ENCODE measurements at regions not wholly inside any gene's neighbourhood (a gene's known extent, or its start where the extent isn't known, plus 50 kb on each side); places are given as distances from the start of the nearest gene placed in this dataset.
"Not testable (repeated sequence)": the region's sequence is repeated elsewhere in the genome, so short reads cannot be mapped to it uniquely, and the experiment has no call there.

GRCh38 chr20:30811885-30812671, 445.4 kb upstream of the DEFB115 start:
- peak in 1 of 2 experiments; percentile 10 for DNase-seq
- TF ChIP-seq POLR2A (IDR thresholded peaks at IDR 0.05; ENCODE audit: low read length) (no peak), GATA1 (IDR thresholded peaks at IDR 0.05; ENCODE audit: low read depth, low read length) (no peak)

- TF ChIP-seq GATA1 (IDR thresholded peaks at IDR 0.05; ENCODE audit: low read depth, low read length): no peak
- no peak for TF ChIP-seq POLR2A (IDR thresholded peaks at IDR 0.05; ENCODE audit: low read length)
- peak in 1 of 2 experiments; percentile 23 for DNase-seq
These were observed 444.6 kb upstream of the DEFB115 start for GRCh38 chr20:30812739-30813411.

- not testable (repeated sequence) for DNase-seq
These were observed 443.8 kb upstream of the DEFB115 start for GRCh38 chr20:30813412-30814311.

DNA sequence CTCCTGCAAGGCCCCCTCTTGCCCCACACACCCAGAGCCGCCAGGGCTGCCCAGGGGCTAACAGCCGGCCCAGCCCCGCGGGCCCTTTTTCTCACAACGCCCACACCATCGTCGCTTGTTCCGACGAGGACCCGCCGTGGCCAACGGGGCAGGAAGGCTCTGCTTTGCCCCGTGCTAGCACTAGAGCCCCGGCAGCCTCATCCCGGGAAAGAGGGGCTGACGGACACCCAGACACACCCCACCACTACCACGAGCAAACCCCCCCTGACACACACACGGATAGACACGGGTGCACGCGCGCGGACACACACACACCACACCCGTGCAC, 443.2 kb upstream of the DEFB115 start:
- DNase-seq: not testable (repeated sequence)

DNA sequence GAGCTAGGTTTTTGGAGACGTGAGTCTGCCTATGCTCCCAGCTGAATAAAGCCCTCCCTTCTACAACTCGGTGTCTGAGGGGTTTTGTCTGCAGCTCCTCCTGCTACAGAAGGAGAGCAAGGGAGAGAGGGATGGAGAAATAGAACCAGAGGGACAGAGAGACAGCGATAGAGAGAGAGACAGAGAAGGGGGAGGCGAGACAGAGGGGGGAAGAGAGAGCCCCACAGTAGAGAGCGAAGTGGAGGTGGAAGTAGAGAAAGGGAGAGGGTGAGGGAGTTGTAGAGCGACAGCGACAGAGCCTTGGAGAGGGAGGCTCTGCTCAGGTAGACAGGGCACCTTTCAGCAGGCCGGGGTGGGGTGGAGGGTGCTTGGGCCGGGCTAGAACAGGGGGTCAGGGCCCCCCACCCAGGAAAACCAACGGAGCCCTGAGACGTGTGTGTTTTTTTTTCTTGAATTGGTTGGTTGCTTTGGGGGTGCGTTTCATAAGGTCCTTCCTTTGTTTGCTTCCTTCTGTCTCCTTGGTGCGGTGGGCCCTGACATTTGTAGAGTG, 442.4 kb upstream of the DEFB115 start:
- DNase-seq: not testable (repeated sequence)

GRCh38 chr20:30815577-30816181, 441.8 kb upstream of the DEFB115 start:
- no peak for DNase-seq
- TF ChIP-seq POLR2A (IDR thresholded peaks at IDR 0.05; ENCODE audit: low read length): no peak
- no peak for TF ChIP-seq GATA1 (IDR thresholded peaks at IDR 0.05; ENCODE audit: low read depth, low read length)

DNA sequence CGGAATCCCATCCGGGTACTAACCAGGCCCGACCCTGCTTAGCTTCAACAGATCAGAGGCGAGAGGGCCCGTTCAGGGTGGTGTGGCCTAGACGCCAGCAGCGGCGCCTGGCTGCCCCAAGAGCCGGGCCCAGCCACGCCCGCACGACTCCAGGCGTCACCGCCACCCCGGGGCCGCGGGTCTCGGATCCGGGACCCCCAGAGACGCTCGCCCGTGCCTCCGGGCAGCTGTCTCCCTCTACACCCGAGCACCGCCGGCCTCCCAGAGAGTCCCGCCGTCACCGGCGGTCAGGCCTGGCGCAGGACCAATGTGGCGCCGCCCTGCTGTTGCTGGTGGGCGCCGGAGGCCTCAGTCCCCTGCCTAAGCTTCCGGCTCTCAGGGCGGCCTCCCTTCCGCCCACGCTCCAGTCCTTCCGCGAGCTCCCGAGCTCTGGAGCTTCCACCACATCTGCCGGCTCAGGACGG, 441.2 kb upstream of the DEFB115 start:
- DNase-seq: peak; percentile 27 to 48
- TF ChIP-seq GATA1 (IDR thresholded peaks at IDR 0.05; ENCODE audit: low read depth, low read length) (no peak), POLR2A (IDR thresholded peaks at IDR 0.05; ENCODE audit: low read length) (no peak)

DNA sequence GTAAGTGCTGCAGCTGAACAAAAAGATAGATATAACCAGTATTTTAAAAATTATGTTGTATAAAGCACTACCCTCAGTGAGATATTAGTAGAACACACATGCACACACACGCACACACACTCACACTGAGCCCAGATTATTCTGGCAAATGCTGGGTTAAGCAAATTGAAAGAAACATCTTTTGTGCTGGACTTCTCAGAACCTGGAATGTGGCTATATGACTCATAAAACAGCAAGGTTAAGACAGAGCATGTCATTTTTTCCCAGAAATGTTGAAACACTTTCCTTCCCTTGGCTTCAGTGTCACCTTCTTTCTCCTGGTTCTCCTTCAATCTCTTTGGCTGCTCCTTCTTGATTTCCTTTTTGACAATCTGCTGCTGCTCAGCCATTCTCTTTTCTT, 435.8 kb upstream of the DEFB115 start:
- not testable (repeated sequence) for DNase-seq

DNA sequence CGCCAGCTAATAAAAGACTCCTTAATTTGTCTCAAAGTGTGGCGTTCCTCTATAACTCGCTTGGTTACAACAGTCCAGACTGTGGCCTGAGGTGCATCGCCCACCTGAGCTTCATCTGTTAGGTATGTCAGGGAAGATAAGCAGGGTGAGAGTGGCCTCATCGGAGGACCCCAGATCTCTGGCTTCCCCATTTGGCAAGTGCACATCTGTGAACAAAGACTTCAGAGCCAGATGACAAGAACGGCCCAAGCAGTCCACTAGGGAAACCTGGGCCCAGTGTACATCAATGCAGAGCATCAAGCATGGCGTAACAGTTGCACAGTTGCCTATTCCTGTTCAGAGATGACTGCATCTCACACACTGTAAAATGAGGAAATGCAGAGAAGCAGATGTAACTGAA, 432.8 kb upstream of the DEFB115 start:
- not testable (repeated sequence) for DNase-seq

DNA sequence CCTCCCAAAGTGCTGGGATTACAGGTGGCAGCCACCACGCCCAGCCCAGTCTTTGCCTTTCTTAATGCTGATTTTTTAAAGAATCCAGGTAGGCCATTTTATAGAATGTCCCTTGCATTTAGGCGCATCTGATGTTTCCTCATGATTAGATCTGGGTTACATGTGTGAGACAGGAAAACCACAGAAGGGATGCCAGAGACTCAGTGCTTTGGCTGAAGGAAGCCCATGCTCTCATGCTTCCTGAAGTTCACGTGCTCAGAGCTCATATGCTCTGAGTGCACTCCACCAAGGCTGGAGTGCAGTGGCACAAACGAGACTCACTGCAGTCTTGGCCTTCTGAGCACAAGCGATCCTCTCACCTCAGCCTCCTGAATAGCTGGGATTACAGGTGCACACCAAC, 411.5 kb upstream of the DEFB115 start:
- not testable (repeated sequence) for DNase-seq

GRCh38 chr20:30868271-30868670, 389.2 kb upstream of the DEFB115 start:
- not testable (repeated sequence) for DNase-seq

DNA sequence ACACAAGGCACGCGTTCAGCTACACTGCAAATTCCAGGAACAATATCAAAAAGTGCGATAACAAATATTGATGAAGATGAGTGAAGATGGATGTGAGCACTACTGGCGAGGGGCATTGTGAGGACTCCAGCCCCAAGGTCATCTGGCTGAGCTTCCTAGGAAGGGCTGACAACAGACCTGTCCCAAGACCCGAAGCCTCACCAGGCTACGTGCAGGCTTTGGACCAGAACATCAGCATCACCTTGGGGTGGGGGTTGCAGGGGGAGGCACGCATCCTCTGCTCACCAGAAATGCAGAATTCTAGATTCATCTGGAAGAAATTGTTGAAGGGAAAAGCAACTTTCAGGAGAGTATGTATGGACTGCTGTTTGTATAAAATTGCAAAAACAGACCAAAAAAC, 386.3 kb upstream of the DEFB115 start:
- DNase-seq: not testable (repeated sequence)

GRCh38 chr20:30872252-30872651, 385.2 kb upstream of the DEFB115 start:
- not testable (repeated sequence) for DNase-seq

GRCh38 chr20:30875868-30876267, 381.6 kb upstream of the DEFB115 start:
- DNase-seq: not testable (repeated sequence)

DNA sequence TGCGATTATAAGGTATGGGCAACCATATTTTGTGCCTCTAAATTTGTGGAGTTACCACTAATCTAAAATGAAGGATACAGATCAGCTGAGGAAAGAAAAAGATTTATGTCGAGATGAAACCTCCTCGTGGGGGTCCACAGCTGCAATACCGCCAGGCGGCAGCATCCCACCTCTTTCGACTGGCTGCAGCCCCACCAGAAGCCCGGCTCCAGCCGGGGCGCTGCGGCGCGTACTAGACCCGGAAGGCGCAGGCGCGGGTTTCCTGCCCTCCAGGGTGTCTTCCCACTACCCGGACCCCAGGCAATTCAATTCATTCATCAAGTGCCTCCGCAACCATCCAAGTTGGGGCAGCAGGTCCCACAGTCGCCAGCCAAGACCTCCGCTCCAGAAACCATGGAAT, 366.1 kb upstream of the DEFB115 start:
- not testable (repeated sequence) for DNase-seq

Measured in erythroblast (primary cell).